GM19395 (cell line): ENCODE measurements at regions not wholly inside any gene's neighbourhood (a gene's known extent, or its start where the extent isn't known, plus 50 kb on each side); places are given as distances from the start of the nearest gene placed in this dataset.
"Not testable (repeated sequence)": the region's sequence is repeated elsewhere in the genome, so short reads cannot be mapped to it uniquely, and the experiment has no call there.

Experiments
- ATAC-seq: cut with Tn5 transposase; IDR thresholded peaks from one replicate; pipeline ENCODE4 v1.9.1; 2021; ENCODE audit warnings: mild to moderate bottlenecking, moderate library complexity; ENCODE audit not compliant: unreplicated experiment

DNA sequence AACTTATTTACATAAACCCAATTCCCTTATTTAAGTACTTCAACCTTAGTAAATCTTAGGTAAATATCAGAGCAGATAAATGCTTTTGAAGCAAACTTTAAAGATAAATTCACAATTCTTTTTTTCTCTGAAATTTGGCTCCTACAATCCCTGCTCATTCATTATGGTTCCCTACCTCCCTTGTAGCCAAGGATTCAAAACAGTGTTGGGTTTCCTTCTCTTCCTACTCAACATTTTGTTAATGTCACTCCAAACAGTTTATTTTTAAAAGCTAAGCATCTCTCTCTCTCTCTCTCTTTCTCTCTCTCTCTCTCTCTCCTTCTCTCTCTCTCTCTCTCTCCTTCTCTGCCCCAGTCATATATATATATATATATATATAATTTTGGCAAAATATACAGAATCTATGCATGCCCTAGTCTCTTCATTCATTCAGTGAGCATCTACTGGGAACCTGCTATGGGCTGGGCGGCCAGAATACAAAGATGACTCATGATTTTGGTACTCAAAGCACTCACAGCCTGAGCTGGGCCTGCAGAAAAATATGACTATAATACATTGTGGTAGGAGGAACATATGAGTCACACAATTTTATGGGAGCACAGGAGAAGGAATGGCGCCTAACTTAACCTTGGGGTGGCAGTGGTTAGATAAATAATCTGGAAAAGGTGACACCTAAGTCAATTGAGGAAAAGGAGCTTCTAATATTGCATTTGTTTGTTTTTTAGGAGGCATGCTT is 123.7 kb upstream of the DHRS4 start:
- ATAC-seq = no peak

GRCh38 chr14:23831596-23831995 is 122.0 kb upstream of the DHRS4 start:
- ATAC-seq = no peak

DNA sequence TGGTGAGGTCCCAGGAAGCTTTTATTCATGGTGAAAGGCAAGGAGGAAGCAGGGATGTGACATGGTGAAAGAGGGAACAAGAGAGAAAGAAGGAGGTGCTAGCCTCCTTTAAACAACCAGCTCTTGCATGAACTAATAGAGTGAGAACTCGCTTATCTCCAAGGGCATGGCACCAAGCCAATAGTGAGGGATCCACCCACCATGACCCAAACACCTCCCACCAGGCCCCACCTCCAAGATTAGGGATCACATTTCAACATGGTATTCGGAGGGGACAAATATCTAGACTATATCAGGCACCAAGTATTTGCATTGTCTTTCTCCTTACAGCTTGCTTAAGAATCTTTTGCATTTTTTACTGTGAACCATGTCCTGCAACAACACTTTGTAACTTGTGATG is 91.9 kb upstream of the DHRS4 start:
- ATAC-seq = no peak

GRCh38 chr14:23862513-23862912 is 91.1 kb upstream of the DHRS4 start:
- no peak for ATAC-seq

DNA sequence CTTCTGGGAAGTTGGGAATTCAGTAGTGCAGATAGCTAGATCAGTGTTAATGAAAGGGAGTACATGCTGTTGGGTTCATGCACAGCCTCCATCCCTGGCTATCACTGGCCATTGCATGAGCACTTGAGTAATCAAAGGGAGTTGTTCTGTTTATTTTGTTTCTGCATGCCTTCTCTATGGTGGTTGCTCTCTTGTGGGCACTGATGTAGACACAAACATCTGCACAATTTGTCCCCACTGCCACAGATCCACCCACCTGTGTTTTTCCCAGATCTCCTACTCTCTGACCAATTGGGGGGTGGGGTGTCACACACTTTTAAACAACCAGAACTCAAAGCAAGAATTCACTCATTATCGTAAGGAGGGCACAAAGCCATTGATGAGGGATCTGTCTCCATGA is 89.7 kb upstream of the DHRS4 start:
- ATAC-seq = no peak

DNA sequence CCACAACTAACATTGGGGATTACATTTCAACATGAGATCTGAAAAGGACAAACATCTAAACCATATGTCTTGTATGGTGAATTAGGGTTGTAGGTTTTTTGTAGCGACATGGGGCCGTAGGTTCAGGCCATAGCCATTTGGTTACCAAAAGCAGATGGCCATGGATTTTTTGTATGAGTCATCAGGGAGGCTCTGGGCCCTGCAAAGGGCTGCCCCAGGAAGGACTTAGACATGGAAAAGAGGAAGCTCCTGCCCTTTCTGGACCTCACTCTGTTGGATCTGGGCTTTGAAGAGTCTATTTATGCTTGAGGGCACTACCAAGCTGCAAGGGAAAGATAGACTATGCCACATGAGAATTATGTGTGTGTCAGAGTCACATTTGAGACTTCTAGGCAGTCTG is 89.3 kb upstream of the DHRS4 start:
- no peak for ATAC-seq

DNA sequence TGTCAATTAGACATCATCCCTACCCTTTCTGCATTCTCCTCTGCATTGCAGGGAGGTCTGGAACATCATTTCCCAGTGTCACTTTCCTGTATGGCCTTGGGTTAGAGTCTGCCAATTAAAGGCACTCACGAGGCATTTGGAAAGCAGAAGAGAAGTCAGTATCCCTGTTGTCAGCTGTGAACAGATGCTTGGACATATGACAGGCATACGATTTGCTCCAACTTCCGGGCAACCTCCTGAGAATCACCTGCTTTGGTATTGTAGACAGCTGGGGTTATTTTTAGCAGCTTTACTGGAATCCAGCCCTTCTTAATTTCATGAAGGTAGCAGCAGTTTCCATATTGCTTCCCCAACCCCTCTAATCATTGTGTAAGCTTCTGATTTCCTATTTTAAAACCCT is 88.7 kb upstream of the DHRS4 start:
- no peak for ATAC-seq

- no peak for ATAC-seq
Measured at GRCh38 chr14:23865502-23865901, 88.1 kb upstream of the DHRS4 start.

DNA sequence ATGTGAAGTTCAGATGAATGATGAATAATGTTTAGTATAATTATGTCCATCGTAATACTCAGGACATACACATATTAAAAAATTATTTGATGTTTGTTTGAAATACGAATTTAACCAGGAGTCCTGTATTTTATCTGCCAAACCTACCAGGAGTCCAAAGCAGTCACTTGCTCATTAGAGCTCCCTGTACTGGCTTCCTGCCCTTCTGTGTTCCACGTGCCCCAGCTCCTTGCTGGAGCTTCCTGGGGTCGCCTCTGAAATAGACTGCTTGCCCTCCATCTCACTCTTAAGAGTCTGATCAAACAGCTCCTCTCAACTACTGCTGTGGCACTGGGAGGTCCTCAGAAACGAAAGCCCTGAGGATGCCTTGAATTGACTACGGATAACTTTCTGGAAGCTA is 87.3 kb upstream of the DHRS4 start:
- no peak for ATAC-seq

DNA sequence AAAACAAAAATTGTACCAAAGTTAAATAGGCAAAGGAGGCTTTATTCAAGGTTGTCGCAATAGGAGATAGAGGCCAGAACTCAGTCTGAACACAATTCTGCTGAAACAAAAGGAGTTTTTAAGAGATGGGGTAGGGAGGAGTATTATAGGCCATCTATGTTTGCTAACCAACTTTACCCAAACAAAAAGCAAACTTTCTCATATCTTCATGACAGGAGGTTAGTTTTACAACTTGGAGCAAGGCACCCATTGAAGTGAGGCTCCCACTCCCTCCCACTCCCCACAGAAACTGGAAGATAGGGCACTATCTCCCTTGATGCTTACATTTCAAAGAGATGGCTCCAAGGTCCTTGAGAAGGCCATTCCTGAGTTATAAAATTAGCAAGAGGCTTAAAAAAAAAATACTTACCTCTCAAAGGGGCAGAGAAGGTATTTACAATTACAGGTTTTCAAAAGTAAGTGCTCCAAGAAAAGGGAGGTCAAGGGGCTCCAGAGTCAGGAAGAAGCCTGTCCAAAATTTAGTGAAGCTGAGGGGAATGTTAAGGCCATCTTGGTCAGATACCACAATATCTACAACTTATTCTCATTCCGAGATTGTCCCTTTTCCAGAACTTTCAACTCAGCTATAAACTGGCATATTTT is 84.4 kb upstream of the DHRS4 start:
- no peak for ATAC-seq

- no peak for ATAC-seq
Measured at GRCh38 chr14:23876160-23876750, 77.3 kb upstream of the DHRS4 start.

DNA sequence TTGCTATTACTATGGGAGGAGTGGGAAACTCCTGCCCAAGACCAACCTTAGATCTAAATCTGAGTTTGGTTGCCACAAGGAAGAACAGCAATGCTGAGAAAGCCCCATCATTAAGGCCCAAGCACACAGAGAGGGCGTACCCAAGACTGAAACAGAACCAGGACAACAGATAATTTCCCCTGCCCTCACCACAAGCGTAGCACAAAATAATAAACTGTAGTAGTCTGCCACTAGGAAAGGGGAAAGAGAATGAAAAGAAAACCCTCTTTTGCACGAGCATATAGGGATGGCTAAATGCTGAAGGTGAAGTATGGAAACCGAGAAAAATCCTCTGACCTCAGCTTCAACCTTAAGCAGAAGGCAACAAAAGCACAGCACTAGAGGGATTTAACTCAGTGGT is 76.5 kb upstream of the DHRS4 start:
- ATAC-seq = peak; percentile 65

DNA sequence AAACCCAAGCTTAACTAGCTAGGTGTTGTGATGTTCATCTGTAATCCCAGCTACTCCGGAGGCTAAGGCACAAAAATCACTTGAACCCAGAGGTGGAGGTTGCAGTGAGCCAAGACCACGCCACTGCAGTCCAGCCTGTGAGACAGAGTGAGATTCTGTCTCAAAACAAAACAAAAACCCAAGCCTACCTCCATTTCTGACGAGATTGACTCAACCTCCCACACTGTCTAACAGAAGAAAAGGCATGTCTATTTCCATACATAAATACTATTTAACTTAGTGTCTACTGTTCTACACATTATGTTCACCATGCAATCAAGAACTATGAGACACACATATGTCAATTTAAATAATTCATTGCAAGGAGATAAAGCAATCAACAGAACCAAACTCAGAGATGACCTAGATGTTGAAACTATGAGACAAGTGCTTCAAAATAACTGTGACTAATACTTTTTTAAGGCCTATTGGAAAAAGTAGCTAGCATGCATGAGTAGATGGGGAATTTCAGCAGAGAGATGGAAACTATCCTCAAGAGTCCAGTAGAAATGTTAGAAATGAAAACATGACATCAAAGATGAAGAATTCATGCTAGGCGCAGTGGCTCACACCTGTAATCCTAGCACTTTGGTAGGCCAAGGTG is 75.9 kb upstream of the DHRS4 start:
- ATAC-seq = peak; percentile 79

- no peak for ATAC-seq
Measured at GRCh38 chr14:23881282-23881681, 72.3 kb upstream of the DHRS4 start.

DNA sequence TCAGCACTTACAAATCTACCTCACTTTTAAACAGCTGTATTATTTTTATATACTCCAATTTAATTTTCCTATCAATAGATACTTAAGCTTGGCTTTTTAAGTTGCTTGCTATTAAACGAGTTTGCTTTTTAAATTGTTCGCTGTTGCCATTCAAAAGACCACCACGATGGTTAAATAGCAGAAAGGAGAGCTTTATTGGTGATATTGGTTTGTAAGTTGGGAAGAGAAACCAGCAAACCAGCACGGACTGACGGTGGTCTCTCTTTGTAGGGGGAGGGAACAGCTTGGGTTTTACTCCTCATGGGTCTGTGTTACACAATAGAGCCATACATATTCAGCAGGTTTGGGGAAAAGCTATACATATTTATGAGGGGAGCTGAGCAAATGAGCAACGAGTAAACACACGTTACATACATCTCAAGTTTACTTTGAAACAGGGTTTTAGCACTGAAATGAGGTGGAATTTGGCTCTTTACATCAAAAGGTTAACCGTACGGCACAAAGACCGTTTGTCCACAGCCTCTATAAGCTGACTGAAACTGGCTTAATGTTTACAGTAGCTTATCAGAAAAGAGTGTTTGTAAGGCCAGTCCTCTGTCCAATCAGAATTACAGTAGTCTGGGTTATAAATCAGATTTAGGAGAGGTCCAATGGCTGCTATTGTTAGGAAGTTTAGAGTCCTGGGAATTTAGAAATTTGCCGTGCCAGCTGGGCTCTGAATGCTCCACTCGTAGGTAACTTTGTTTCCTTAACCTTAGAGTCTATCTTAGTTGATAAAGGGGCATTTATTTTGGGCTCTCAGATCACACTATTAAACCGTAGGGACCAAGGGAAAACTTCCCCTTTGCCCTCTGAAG is 69.7 kb upstream of the DHRS4 start:
- ATAC-seq = no peak

- no peak for ATAC-seq
Measured at GRCh38 chr14:23884541-23884904, 69.0 kb upstream of the DHRS4 start.

DNA sequence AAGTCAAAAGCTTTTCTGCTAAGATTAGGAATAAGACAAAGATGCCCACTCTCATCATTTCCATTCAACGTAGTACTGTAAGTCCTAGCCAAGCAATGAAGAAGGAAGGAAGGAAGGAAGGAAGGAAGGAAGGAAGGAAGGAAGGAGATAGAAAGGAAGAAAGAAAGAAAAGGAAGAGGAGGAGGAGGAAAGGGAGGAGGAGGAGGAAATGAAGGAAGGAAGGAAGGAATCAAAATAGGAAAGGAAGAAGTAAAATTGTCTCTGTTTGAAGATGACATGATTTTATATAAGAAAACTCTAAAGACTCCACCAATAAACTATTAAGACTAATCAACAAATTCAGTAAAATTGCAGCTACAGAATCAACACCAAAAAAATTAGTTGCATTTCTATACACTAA is 66.0 kb upstream of the DHRS4 start:
- no peak for ATAC-seq

GRCh38 chr14:23891717-23892116 is 61.9 kb upstream of the DHRS4 start:
- ATAC-seq = not testable (repeated sequence)

DNA sequence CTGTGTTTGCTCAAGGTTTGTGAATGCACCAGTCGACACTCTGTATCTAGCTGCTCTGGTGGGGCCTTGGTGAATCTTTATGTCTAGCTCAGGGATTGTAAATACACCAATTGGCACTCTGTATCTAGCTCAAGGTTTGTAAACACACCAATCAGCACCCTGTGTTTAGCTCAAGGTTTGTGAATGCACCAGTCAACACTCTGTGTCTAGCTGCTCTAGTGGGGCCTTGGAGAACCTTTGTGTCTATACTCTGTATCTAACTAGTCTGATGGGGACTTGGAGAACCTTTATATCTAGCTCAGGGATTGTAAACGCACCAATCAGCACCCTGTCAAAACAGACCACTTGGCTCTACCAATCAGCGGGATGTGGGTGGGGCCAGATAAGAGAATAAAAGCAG is 61.3 kb upstream of the DHRS4 start:
- not testable (repeated sequence) for ATAC-seq

- ATAC-seq = no peak
Measured at GRCh38 chr14:23894362-23895052, 59.1 kb upstream of the DHRS4 start.

GRCh38 chr14:23895053-23895419 is 58.5 kb upstream of the DHRS4 start:
- no peak for ATAC-seq
